Kidney tubule cell (primary cell): ENCODE measurements at regions not wholly inside any gene's neighbourhood (a gene's known extent, or its start where the extent isn't known, plus 50 kb on each side); places are given as distances from the start of the nearest gene placed in this dataset.
A peak's percentile ranks its signal among the peaks of the same experiment; 100 is the strongest.

Source experiments
- DNase-seq: peaks from one replicate; pipeline ENCODE4 v3.0.0-alpha.2; 2018; ENCODE audit warnings: low spot score

- peak; percentile 79 for DNase-seq
These were observed 304.5 kb upstream of the NFE2L3 start for GRCh38 chr7:25847336-25848070.

- DNase-seq: peak; percentile 89
These were observed 302.4 kb upstream of the NFE2L3 start for GRCh38 chr7:25849500-25850184.

GRCh38 chr7:25850216-25850615 lies 301.8 kb upstream of the NFE2L3 start:
- DNase-seq: no peak

GRCh38 chr7:25850735-25851134 lies 301.3 kb upstream of the NFE2L3 start:
- no peak for DNase-seq

GRCh38 chr7:25851332-25852210 lies 300.4 kb upstream of the NFE2L3 start:
- DNase-seq: peak; percentile 88

DNA sequence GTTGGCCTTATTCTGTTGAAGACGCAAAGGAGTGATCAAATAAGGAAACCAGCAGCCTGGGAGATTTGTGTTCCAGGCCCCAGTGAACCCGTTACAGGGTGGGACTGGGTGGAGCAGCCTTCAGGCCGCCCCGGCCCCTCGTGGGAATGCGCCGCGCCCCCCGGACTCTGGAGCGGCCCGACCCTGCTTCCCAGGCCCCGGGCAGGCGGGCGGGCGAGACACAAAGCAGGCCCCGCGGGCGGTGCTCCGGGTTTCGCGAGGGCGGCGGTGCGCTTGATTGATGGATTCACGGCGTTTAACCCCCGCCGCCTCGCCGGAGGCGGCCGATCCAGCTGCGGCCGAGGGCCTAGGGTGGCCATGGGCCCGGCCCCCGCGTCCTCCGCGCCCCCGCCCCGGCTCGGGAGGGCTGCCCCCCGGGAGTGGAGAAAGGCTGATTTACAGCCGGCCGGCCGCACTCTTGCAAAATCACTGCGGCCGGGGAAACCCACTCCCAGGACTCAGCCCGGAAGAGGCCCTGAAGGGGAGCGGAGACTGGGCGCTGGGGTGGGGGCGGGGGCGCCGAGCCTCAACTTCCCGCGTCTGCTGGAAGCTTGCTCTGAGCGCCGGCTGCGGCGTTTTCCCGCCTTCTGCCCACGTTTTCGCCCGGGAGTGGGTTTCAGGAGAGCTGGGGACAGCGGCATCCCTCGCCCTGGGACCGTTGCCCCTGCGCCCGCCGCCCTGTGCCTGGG lies 299.6 kb upstream of the NFE2L3 start:
- peak; percentile 33 for DNase-seq

DNA sequence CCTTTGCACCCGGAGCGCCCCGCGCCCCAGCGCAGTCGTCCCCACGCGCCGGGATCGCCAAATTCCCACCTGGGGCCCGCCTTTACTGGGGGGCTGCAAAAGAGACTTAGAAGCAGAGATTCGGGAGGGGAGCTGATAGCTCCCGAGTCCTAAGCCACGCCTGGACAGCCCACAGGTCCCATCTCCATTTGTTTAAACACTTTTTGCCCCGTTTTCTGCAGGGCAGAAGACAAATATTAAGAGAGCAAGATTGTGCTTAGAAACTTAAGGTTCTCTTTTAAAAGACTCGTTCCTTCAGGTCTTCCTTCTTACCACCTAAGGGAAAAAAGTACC lies 299.1 kb upstream of the NFE2L3 start:
- DNase-seq: no peak

DNA sequence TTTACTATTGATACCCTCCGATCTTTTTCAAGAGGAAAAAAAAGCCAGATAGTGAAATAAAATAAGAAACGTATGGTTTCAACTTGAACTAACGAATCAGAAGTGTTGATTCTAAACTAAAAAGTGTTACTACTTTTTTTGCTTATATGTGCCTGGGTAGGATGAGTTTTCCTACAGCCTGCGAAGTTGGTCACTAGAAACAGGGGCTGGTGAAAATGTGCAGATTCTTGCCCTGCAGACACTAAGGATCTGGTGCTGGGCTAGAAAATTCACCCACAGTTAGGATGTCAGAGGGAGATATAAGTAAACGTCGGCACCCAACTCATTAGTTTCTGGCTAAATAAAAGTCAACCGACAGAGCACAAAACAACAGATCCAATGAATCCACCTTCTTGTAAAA lies 298.7 kb upstream of the NFE2L3 start:
- no peak for DNase-seq

GRCh38 chr7:25854059-25854458 lies 297.9 kb upstream of the NFE2L3 start:
- DNase-seq: no peak

GRCh38 chr7:25854608-25855497 lies 297.1 kb upstream of the NFE2L3 start:
- DNase-seq: peak; percentile 99

- no peak for DNase-seq
These were observed 295.9 kb upstream of the NFE2L3 start for GRCh38 chr7:25855854-25856782.

GRCh38 chr7:25857376-25858067 lies 294.5 kb upstream of the NFE2L3 start:
- peak; percentile 73 for DNase-seq

DNA sequence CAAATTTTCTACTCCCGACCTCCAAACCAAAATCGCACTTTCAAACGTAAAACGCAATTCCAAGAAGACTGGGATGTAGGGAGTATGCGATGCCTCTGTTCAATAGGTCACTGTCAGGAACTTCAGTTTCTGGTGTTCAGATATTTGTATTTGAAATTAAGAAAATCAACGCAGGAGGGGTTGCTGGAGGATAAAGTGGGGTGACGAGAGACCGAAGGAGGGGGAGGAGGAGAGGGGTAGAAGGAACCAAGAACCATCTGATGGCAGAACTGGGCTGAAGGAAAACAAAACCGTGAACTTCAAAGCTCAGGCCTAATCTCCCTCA lies 293.8 kb upstream of the NFE2L3 start:
- no peak for DNase-seq

DNA sequence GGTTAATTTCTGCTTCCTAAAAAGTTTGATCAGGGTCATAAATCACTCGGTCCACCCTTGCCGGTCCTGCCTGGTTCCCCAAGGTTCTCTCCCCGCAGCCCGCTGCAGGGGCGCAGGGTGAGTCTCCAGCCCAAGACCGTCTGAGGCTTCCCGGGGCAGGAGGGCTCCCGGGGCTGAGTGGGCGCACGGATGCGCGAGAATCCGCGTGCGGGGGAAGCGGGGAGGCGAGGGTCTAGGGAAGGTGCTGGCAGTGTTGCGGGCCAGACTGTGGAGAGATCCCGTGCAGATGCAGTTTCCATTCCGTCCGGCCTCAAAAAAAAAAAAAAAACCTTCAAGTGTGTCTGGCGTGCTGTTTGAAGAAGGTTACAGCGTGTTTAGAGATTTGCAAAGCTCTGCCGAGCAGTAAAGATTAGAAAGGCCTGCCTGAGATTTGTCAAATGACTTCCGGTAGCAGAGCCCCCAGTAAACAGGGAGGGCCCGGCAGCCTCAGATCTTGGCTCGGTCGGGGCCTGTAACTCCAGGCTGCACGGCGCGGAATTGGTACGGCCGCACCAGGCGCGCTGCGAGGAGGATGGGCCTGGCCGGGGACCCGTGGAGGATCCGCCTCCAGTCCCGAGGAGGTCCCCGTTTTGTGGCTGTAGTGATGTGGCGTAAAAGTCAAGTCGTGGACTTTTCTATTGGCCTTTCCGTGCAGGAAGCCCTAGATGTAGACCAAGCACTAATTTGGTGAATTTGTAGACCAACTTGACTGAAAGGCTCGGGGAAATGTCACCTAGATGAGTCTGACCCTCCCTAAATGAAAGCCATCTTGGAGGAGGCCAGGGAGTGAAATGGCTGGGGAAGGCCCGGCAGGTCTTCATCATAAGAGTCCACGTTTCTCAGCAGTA lies 293.2 kb upstream of the NFE2L3 start:
- no peak for DNase-seq

- no peak for DNase-seq
These were observed 292.4 kb upstream of the NFE2L3 start for GRCh38 chr7:25859412-25860274.

DNA sequence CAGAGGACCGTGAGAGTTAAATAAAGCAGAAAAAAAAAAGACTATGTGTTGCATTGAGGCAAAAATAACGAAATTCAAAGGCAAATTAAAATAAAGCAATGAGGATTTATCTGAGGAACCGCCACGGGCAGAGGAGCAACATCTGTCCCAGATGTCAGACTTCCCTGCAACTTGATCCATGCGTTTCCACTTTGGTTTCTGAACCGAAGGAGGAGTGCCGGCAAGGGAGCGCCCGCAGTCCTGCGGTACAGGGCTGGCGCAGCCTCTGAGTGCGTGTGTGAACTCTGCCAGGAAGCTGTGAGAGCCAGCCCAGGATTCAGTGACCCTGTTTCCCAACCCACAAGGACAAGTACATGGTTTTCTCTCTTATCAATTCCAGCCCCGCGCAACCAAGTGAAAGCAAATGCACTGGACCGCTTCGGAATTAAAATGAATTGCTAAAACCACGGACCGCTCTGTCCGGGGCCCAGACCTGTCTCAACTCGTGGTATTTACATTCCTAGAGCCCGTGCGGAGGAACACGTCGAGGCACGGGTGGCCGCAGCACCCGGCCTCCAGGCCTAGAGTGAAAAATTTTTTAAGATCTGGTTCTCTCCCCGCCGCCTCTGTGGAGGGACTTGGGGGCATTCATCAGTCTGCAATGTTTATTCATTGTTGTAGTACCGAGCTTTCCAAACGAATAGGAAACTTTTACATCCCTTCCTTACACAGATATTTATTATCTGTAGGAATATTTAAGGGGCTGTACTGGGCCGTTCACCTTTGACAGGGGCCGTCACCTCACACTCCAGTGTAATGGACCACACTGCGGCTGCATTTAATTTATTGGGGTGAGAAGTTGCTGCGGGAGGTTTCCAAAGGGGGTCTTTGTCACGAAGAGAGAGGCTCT lies 291.5 kb upstream of the NFE2L3 start:
- no peak for DNase-seq

DNA sequence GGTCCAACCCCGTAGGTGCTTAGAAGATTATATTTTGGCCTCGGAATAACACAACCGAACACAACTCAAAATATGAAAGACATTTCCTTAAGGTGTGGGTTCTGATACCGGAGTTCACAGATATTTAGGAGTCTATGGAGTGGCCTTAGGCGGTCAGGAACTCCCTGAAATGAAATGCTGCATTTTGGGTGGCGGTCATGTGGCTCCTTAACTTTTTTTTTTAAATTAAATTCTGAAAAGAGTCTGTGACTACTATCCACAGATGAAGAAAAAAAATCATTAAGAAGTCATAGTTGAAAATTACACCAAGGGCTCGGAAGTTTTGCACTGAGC lies 290.9 kb upstream of the NFE2L3 start:
- DNase-seq: no peak
